OCI-LY1 (cell line): ENCODE measurements at regions not wholly inside any gene's neighbourhood (a gene's known extent, or its start where the extent isn't known, plus 50 kb on each side); places are given as distances from the start of the nearest gene placed in this dataset.

Experiments used
- EZH2 ChIP-seq: fragments of 200-600 bp; sonication (generic), shearing (Covaris generic); IDR thresholded peaks from 2 replicates; pipeline ENCODE4 v1.8.0; 2017; ENCODE audit warnings: borderline replicate concordance, mixed run types, mild to moderate bottlenecking, antibody characterized with exemption, low read length, moderate library complexity, mixed read lengths
- TF ChIP-seq, protein P1 (sequence below): fragments of 200-600 bp; sonication (generic), shearing (Covaris generic); IDR thresholded peaks from 2 replicates; pipeline ENCODE4 v1.5.1; 2017; ENCODE audit warnings: mild to moderate bottlenecking, antibody characterized with exemption, low read length, moderate library complexity, mixed read lengths

DNA sequence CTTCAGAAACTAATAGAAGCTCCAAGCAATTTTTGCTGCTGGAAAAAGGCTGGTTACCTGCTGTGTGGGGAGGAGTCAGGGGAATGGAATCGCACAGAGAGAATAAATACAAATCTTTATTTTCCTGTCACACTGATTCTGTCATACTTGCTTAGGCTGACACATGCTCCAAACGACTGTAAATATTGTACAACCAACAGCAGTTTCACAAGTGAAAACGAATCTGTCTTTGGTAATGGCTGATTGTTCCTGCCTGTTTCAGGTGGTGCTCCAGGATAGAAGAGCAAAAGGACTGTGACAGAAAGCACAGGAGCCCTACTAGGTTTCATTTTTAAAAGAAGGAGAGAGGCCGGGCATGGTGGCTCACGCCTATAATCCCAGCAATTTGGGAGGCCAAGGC lies 125.5 kb upstream of the DCLK2 start:
- TF ChIP-seq, protein P1, sequence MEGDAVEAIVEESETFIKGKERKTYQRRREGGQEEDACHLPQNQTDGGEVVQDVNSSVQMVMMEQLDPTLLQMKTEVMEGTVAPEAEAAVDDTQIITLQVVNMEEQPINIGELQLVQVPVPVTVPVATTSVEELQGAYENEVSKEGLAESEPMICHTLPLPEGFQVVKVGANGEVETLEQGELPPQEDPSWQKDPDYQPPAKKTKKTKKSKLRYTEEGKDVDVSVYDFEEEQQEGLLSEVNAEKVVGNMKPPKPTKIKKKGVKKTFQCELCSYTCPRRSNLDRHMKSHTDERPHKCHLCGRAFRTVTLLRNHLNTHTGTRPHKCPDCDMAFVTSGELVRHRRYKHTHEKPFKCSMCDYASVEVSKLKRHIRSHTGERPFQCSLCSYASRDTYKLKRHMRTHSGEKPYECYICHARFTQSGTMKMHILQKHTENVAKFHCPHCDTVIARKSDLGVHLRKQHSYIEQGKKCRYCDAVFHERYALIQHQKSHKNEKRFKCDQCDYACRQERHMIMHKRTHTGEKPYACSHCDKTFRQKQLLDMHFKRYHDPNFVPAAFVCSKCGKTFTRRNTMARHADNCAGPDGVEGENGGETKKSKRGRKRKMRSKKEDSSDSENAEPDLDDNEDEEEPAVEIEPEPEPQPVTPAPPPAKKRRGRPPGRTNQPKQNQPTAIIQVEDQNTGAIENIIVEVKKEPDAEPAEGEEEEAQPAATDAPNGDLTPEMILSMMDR: no peak
- TF ChIP-seq EZH2: no peak
